Jurkat, Clone E6-1 (cell line): ENCODE measurements at regions not wholly inside any gene's neighbourhood (a gene's known extent, or its start where the extent isn't known, plus 50 kb on each side); places are given as distances from the start of the nearest gene placed in this dataset.

Experiments used
- DNase-seq: peaks from one replicate; pipeline ENCODE4 v3.0.0-alpha.2; 2011; ENCODE audit warnings: low read depth, low spot score
- H3K4me3 ChIP-seq: 2 replicates; pipeline ENCODE4 v1.5.1; 2011; ENCODE audit warnings: mild to moderate bottlenecking, low read length, control low read depth, moderate library complexity

GRCh38 chr3:95965704-95966336 lies 848.6 kb upstream of the EPHA6 start:
- no peak overlapping the region for H3K4me3 ChIP-seq
- DNase-seq: no peak

- H3K4me3 ChIP-seq: no peak overlapping the region
- DNase-seq: no peak
Observed at GRCh38 chr3:95971573-95971972, 842.8 kb upstream of the EPHA6 start.

- H3K4me3 ChIP-seq: no peak overlapping the region
Observed at GRCh38 chr3:95994338-95994737, 820.1 kb upstream of the EPHA6 start.

GRCh38 chr3:96000966-96001365 lies 813.4 kb upstream of the EPHA6 start:
- no peak overlapping the region for H3K4me3 ChIP-seq
- no peak for DNase-seq

More at GRCh38 chr3:95994338-95994737, 820.1 kb upstream of the EPHA6 start:
- no peak for DNase-seq

- no peak overlapping the region for H3K4me3 ChIP-seq
- DNase-seq: no peak
Observed at GRCh38 chr3:96007650-96008195, 806.7 kb upstream of the EPHA6 start.

- H3K4me3 ChIP-seq: no peak overlapping the region
- DNase-seq: no peak
Observed at GRCh38 chr3:96012939-96013338, 801.5 kb upstream of the EPHA6 start.

GRCh38 chr3:96017556-96017955 lies 796.8 kb upstream of the EPHA6 start:
- no peak for DNase-seq
- H3K4me3 ChIP-seq: no peak overlapping the region

- no peak overlapping the region for H3K4me3 ChIP-seq
- DNase-seq: no peak
Observed at GRCh38 chr3:96022676-96023075, 791.7 kb upstream of the EPHA6 start.

- H3K4me3 ChIP-seq: no peak overlapping the region
- DNase-seq: no peak
Observed at GRCh38 chr3:96027718-96028117, 786.7 kb upstream of the EPHA6 start.

GRCh38 chr3:96039632-96040031 lies 774.8 kb upstream of the EPHA6 start:
- no peak overlapping the region for H3K4me3 ChIP-seq
- no peak for DNase-seq

- DNase-seq: no peak
- H3K4me3 ChIP-seq: no peak overlapping the region
Observed at GRCh38 chr3:96059301-96059700, 755.1 kb upstream of the EPHA6 start.

GRCh38 chr3:96069065-96069464 lies 745.3 kb upstream of the EPHA6 start:
- H3K4me3 ChIP-seq: no peak overlapping the region
- no peak for DNase-seq

- no peak overlapping the region for H3K4me3 ChIP-seq
- no peak for DNase-seq
Observed at GRCh38 chr3:96070678-96071077, 743.7 kb upstream of the EPHA6 start.

- no peak for DNase-seq
Observed at GRCh38 chr3:96071097-96071496, 743.3 kb upstream of the EPHA6 start.

GRCh38 chr3:96072226-96072625 lies 742.2 kb upstream of the EPHA6 start:
- H3K4me3 ChIP-seq: no peak overlapping the region
- no peak for DNase-seq

More at GRCh38 chr3:96071097-96071496, 743.3 kb upstream of the EPHA6 start:
- no peak overlapping the region for H3K4me3 ChIP-seq

- no peak overlapping the region for H3K4me3 ChIP-seq
- DNase-seq: no peak
Observed at GRCh38 chr3:96083610-96084009, 730.8 kb upstream of the EPHA6 start.

- no peak for DNase-seq
- H3K4me3 ChIP-seq: no peak overlapping the region
Observed at GRCh38 chr3:96086018-96086417, 728.4 kb upstream of the EPHA6 start.

GRCh38 chr3:96101006-96101560 lies 713.3 kb upstream of the EPHA6 start:
- H3K4me3 ChIP-seq: no peak overlapping the region
- no peak for DNase-seq

- no peak for DNase-seq
- no peak overlapping the region for H3K4me3 ChIP-seq
Observed at GRCh38 chr3:96106701-96107100, 707.7 kb upstream of the EPHA6 start.
